ENCODE measurements at regions not wholly inside any gene's neighbourhood (a gene's known extent, or its start where the extent isn't known, plus 50 kb on each side); places are given as distances from the start of the nearest gene placed in this dataset.
"Not testable (repeated sequence)": the region's sequence is repeated elsewhere in the genome, so short reads cannot be mapped to it uniquely, and the experiment has no call there.

DNA sequence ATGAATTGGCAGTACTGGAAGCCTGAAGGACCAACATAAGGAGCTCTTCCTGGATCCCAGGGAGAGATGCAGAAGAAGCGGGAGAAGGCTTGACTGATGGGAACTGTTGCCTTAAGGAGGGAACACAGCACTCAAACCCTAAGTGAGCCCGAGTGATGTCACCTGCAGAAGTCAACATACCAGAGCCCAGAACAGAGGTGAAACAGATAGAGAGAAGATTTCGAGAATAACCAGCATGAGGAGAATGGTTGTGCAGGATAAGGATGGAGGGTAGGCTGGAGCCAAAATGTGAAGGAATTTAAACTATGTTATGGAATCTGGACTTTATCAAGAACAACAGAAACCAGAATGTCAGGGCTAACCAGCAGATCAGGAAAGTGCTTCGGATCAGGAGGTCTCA is 463.1 kb upstream of the DDX18 start:
- Histone ChIP-seq H3K9me3 (ENCODE audit: control extremely low read depth in 1 of 5, control insufficient read depth in 4 of 5, insufficient read depth in 2 of 5, low read depth in 1 of 5, low read length in 4 of 5) (no peaks in the 10 kb centered on the region), H3K27ac (ENCODE audit: insufficient read depth in 1 of 2, low read depth in 1 of 2, low read length in 2 of 2, poor library complexity in 1 of 2, severe bottlenecking in 2 of 2) (no peak overlapping the region), H3K36me3 (ENCODE audit: control insufficient read depth in 4 of 4, insufficient read depth in 4 of 4, low read length in 3 of 4) (no peaks in the 10 kb centered on the region), H3K4me1 (ENCODE audit: control extremely low read depth in 1 of 4, control insufficient read depth in 4 of 4, insufficient read depth in 4 of 4, low read length in 3 of 4) (no peaks in the 10 kb centered on the region), H3K27me3 (replicated peaks in 2 of 5; ENCODE audit: control insufficient read depth in 4 of 5, insufficient read depth in 5 of 5, low read length in 4 of 5) (no peaks in the 10 kb centered on the region), H3K4me3 (ENCODE audit: control insufficient read depth in 1 of 7, extremely low read depth in 1 of 7, insufficient read depth in 4 of 7, low read depth in 2 of 7, low read length in 6 of 7) (no peak overlapping the region)
- 98% methylated on average over 4 of the region's 4 CpGs for WGBS (ENCODE audit: insufficient coverage)
- POLR2A ChIA-PET: no interaction called here
- DNase-seq: no peak
- CTCF ChIA-PET: no interaction called here

DNA sequence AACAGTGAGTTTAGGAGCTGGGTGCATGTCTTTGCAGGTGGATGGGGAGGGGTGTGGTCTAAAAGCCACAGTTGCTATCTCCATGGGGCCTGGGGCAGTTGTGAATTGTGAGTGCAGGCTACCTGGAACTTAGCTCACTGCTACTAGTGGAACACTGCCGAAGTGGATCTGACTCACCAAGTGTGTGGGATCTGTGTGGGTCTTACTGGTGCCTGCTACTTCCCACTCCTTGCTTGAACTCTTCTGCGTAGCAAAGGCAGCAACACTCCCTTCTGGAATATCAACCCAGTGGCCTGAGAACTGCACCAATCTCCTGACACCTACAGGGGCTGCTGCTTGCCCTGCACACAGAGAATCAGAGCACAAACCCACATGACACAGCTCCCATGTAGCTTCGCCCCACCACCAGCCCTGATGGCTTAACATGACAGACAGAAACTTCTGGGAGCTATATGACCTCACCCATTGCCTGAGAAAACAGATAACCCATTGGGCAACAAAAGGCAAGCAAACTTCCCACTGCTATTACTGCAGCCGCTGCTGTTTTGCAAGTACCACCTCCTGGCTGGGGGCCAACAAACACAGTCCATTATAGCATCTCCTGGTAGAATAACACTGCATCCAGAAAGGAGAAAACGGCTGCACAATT is 455.1 kb upstream of the DDX18 start:
- CTCF ChIA-PET: no interaction called here

DNA sequence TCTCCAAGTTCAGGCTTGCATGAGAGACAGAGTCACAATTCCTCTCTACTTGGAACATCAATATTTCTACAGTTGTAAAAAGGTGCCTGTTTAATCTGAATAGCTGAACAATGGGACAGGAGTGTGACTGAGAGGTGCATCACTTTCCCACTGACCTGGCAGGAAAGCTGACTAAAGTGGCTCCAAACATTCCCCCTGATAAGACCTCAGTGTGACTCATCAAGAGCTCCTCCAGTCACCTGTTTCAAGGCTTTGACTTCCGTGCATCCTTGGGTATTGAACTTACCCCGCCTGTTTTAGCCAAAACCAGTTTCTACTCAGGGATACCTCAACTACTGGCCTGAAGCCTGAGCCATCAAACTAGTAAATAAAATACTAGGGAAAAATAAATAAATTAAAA is 453.9 kb upstream of the DDX18 start:
- Histone ChIP-seq H3K27ac (ENCODE audit: insufficient read depth in 1 of 2, low read depth in 1 of 2, low read length in 2 of 2, poor library complexity in 1 of 2, severe bottlenecking in 2 of 2) (no peak overlapping the region), H3K9me3 (ENCODE audit: control extremely low read depth in 1 of 5, control insufficient read depth in 4 of 5, insufficient read depth in 2 of 5, low read depth in 1 of 5, low read length in 4 of 5) (peaks cover 0 to 8% (median 0%) of the 10 kb centered on the region in 5 experiments), H3K4me3 (ENCODE audit: control insufficient read depth in 1 of 7, extremely low read depth in 1 of 7, insufficient read depth in 4 of 7, low read depth in 2 of 7, low read length in 6 of 7) (no peak overlapping the region), H3K36me3 (ENCODE audit: control insufficient read depth in 4 of 4, insufficient read depth in 4 of 4, low read length in 3 of 4) (no peaks in the 10 kb centered on the region), H3K27me3 (replicated peaks in 2 of 5; ENCODE audit: control insufficient read depth in 4 of 5, insufficient read depth in 5 of 5, low read length in 4 of 5) (no peaks in the 10 kb centered on the region), H3K4me1 (ENCODE audit: control extremely low read depth in 1 of 4, control insufficient read depth in 4 of 4, insufficient read depth in 4 of 4, low read length in 3 of 4) (no peaks in the 10 kb centered on the region)
- POLR2A ChIA-PET: no interaction called here
- DNase-seq: no peak
- CTCF ChIA-PET: interaction anchor here (1.1 kb wide), 1 partner anchor 10 kb away, joined by 4 read pairs; no protein-coding TSS in a partner anchor
- WGBS (ENCODE audit: insufficient coverage): no CpG with 5 or more reads among the region's 2 CpGs

More for the DNA sequence above, 455.1 kb upstream of the DDX18 start:
- no peak overlapping the region for H3K4me3 ChIP-seq (ENCODE audit: control insufficient read depth in 1 of 7, extremely low read depth in 1 of 7, insufficient read depth in 4 of 7, low read depth in 2 of 7, low read length in 6 of 7)
- POLR2A ChIA-PET: no interaction called here
- DNase-seq: no peak
- H3K36me3 ChIP-seq (ENCODE audit: control insufficient read depth in 4 of 4, insufficient read depth in 4 of 4, low read length in 3 of 4): no peaks in the 10 kb centered on the region
- no peaks in the 10 kb centered on the region for H3K27me3 ChIP-seq (replicated peaks in 2 of 5; ENCODE audit: control insufficient read depth in 4 of 5, insufficient read depth in 5 of 5, low read length in 4 of 5)
- 88% methylated on average over 4 of the region's 5 CpGs for WGBS (ENCODE audit: insufficient coverage)
- peaks cover 0 to 8% (median 0%) of the 10 kb centered on the region in 5 experiments for H3K9me3 ChIP-seq (ENCODE audit: control extremely low read depth in 1 of 5, control insufficient read depth in 4 of 5, insufficient read depth in 2 of 5, low read depth in 1 of 5, low read length in 4 of 5)
- H3K27ac ChIP-seq (ENCODE audit: insufficient read depth in 1 of 2, low read depth in 1 of 2, low read length in 2 of 2, poor library complexity in 1 of 2, severe bottlenecking in 2 of 2): no peak overlapping the region
- H3K4me1 ChIP-seq (ENCODE audit: control extremely low read depth in 1 of 4, control insufficient read depth in 4 of 4, insufficient read depth in 4 of 4, low read length in 3 of 4): no peaks in the 10 kb centered on the region

DNA sequence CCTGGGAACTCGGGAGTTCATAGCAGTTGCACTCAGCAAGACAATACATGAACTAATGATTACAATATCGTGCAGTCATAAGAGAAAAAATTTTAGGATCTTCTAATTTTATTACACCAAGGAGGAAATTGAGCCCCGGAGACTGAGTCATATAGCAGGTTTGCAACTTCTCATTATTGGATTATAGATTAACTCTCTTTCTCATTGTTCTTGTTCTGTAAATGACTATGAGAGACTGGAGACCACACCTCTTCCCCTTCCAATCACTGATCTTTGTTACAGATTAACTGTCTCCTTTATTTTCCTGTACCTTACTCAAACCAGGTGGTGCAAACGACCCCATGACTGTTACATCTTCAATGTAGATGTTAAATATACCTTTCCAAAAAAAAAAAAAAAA is 435.8 kb upstream of the DDX18 start:
- Histone ChIP-seq H3K4me1 (ENCODE audit: control extremely low read depth in 1 of 4, control insufficient read depth in 4 of 4, insufficient read depth in 4 of 4, low read length in 3 of 4) (no peaks in the 10 kb centered on the region), H3K4me3 (ENCODE audit: control insufficient read depth in 1 of 7, extremely low read depth in 1 of 7, insufficient read depth in 4 of 7, low read depth in 2 of 7, low read length in 6 of 7) (no peak overlapping the region), H3K27me3 (replicated peaks in 2 of 5; ENCODE audit: control insufficient read depth in 4 of 5, insufficient read depth in 5 of 5, low read length in 4 of 5) (no peaks in the 10 kb centered on the region), H3K27ac (ENCODE audit: insufficient read depth in 1 of 2, low read depth in 1 of 2, low read length in 2 of 2, poor library complexity in 1 of 2, severe bottlenecking in 2 of 2) (no peak overlapping the region), H3K36me3 (ENCODE audit: control insufficient read depth in 4 of 4, insufficient read depth in 4 of 4, low read length in 3 of 4) (no peaks in the 10 kb centered on the region), H3K9me3 (ENCODE audit: control extremely low read depth in 1 of 5, control insufficient read depth in 4 of 5, insufficient read depth in 2 of 5, low read depth in 1 of 5, low read length in 4 of 5) (no peaks in the 10 kb centered on the region)
- POLR2A ChIA-PET: no interaction called here
- DNase-seq: no peak
- CTCF ChIA-PET: no interaction called here
- WGBS (ENCODE audit: insufficient coverage): no CpG with 5 or more reads among the region's 4 CpGs

DNA sequence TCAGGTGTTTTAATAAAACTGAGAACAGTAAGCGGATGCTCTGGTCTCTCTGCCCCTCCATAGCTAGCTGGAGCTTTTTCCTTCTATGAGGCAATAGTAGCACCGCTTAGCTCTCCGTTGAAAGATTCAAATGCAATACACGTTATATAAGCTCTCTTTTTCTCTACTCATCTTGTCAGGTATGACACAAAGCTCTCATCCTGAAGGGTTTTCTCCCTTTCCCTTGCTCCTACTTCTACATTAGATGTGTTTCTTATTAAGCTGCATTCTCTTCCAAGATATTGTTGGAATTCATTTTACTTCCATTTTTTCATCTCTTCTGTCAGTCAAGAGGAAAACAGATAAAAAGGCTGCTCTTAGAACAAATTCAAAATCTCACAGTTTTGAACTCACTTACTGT is 434.6 kb upstream of the DDX18 start:
- Histone ChIP-seq H3K4me3 (ENCODE audit: control insufficient read depth in 1 of 7, extremely low read depth in 1 of 7, insufficient read depth in 4 of 7, low read depth in 2 of 7, low read length in 6 of 7) (no peak overlapping the region), H3K27me3 (replicated peaks in 2 of 5; ENCODE audit: control insufficient read depth in 4 of 5, insufficient read depth in 5 of 5, low read length in 4 of 5) (no peaks in the 10 kb centered on the region), H3K36me3 (ENCODE audit: control insufficient read depth in 4 of 4, insufficient read depth in 4 of 4, low read length in 3 of 4) (no peaks in the 10 kb centered on the region), H3K27ac (ENCODE audit: insufficient read depth in 1 of 2, low read depth in 1 of 2, low read length in 2 of 2, poor library complexity in 1 of 2, severe bottlenecking in 2 of 2) (no peak overlapping the region), H3K9me3 (ENCODE audit: control extremely low read depth in 1 of 5, control insufficient read depth in 4 of 5, insufficient read depth in 2 of 5, low read depth in 1 of 5, low read length in 4 of 5) (no peaks in the 10 kb centered on the region), H3K4me1 (ENCODE audit: control extremely low read depth in 1 of 4, control insufficient read depth in 4 of 4, insufficient read depth in 4 of 4, low read length in 3 of 4) (no peaks in the 10 kb centered on the region)
- WGBS (ENCODE audit: insufficient coverage): 92% methylated on average over 1 of the region's 4 CpGs
- POLR2A ChIA-PET: no interaction called here
- CTCF ChIA-PET: no interaction called here
- no peak for DNase-seq

DNA sequence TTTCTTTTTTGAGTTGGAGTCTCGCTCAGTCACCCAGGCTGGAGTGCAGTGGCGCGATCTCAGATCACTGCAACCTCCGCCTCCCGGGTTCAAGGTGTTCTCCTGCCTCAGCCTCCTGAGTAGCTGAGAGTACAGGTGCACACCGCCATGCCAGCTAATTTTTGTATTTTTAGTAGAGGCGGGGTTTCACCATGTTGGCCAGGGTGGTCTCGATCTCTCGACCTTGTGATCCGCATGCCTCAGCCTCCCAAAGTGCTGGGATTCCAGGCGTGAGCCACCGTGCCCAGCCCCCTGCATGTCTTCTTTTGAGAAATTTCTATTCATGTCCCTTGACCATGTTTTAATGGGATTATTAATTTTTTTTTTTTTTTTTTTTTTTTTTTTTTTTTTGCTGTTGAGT is 430.5 kb upstream of the DDX18 start:
- H3K36me3 ChIP-seq (ENCODE audit: control insufficient read depth in 4 of 4, insufficient read depth in 4 of 4, low read length in 3 of 4); DNase-seq; CTCF ChIA-PET; H3K4me1 ChIP-seq (ENCODE audit: control extremely low read depth in 1 of 4, control insufficient read depth in 4 of 4, insufficient read depth in 4 of 4, low read length in 3 of 4); H3K27me3 ChIP-seq (replicated peaks in 2 of 5; ENCODE audit: control insufficient read depth in 4 of 5, insufficient read depth in 5 of 5, low read length in 4 of 5); H3K27ac ChIP-seq (ENCODE audit: insufficient read depth in 1 of 2, low read depth in 1 of 2, low read length in 2 of 2, poor library complexity in 1 of 2, severe bottlenecking in 2 of 2); H3K9me3 ChIP-seq (ENCODE audit: control extremely low read depth in 1 of 5, control insufficient read depth in 4 of 5, insufficient read depth in 2 of 5, low read depth in 1 of 5, low read length in 4 of 5); H3K4me3 ChIP-seq (ENCODE audit: control insufficient read depth in 1 of 7, extremely low read depth in 1 of 7, insufficient read depth in 4 of 7, low read depth in 2 of 7, low read length in 6 of 7); POLR2A ChIA-PET: not testable (repeated sequence)
- 79% methylated on average over 6 of the region's 12 CpGs for WGBS (ENCODE audit: insufficient coverage)

DNA sequence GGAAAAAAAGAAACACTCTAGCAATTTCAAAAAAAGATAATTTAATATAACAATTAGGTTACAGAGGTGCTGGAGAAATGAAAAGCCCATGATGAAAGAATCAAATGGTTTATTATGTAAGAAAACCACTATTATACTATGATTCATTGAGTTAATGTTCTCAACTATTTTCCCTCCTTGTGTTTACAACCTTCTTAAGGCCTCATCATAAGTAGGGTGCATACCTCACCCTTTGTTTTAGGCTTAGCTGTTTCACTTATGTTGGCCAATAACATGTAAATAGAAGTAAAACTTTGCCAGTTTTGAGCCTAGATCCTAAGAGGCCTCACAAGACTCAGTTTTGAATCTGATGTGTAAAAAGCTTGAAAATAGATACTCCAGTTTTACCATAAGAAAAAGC is 418.3 kb upstream of the DDX18 start:
- H3K36me3 ChIP-seq (ENCODE audit: control insufficient read depth in 4 of 4, insufficient read depth in 4 of 4, low read length in 3 of 4): no peaks in the 10 kb centered on the region
- H3K4me1 ChIP-seq (ENCODE audit: control extremely low read depth in 1 of 4, control insufficient read depth in 4 of 4, insufficient read depth in 4 of 4, low read length in 3 of 4): no peaks in the 10 kb centered on the region
- H3K9me3 ChIP-seq (ENCODE audit: control extremely low read depth in 1 of 5, control insufficient read depth in 4 of 5, insufficient read depth in 2 of 5, low read depth in 1 of 5, low read length in 4 of 5): no peaks in the 10 kb centered on the region
- no peak overlapping the region for H3K4me3 ChIP-seq (ENCODE audit: control insufficient read depth in 1 of 7, extremely low read depth in 1 of 7, insufficient read depth in 4 of 7, low read depth in 2 of 7, low read length in 6 of 7)
- POLR2A ChIA-PET: no interaction called here
- H3K27ac ChIP-seq (ENCODE audit: insufficient read depth in 1 of 2, low read depth in 1 of 2, low read length in 2 of 2, poor library complexity in 1 of 2, severe bottlenecking in 2 of 2): no peak overlapping the region
- CTCF ChIA-PET: no interaction called here
- no peak for DNase-seq
- H3K27me3 ChIP-seq (replicated peaks in 2 of 5; ENCODE audit: control insufficient read depth in 4 of 5, insufficient read depth in 5 of 5, low read length in 4 of 5): no peaks in the 10 kb centered on the region
